HUES64 (cell line): ENCODE measurements at regions not wholly inside any gene's neighbourhood (a gene's known extent, or its start where the extent isn't known, plus 50 kb on each side); places are given as distances from the start of the nearest gene placed in this dataset.
"Not testable (repeated sequence)": the region's sequence is repeated elsewhere in the genome, so short reads cannot be mapped to it uniquely, and the experiment has no call there.

ENCODE experiments used
- H3K27ac ChIP-seq: 2 replicates; pipeline ENCODE4 v1.7.0; 2013; ENCODE audit warnings: low read depth, low read length, inconsistent platforms
- H3K27me3 ChIP-seq: 2 replicates; pipeline ENCODE4 v1.6.1; 2013; ENCODE audit warnings: mild to moderate bottlenecking, low read length; ENCODE audit not compliant: insufficient read depth
- H3K36me3 ChIP-seq: 2 replicates; pipeline ENCODE4 v1.6.1; 2013; ENCODE audit warnings: mild to moderate bottlenecking, low read length; ENCODE audit not compliant: insufficient read depth
- H3K4me1 ChIP-seq: 2 replicates; pipeline ENCODE4 v1.6.1; 2013; ENCODE audit warnings: mild to moderate bottlenecking, low read length, moderate library complexity; ENCODE audit not compliant: insufficient read depth
- H3K4me3 ChIP-seq: 2 replicates; pipeline ENCODE4 v1.5.1; 2013; ENCODE audit warnings: mild to moderate bottlenecking, low read length, moderate library complexity
- H3K9ac ChIP-seq: 2 replicates; pipeline ENCODE4 v1.6.1; 2013; ENCODE audit warnings: mild to moderate bottlenecking, low read depth, low read length
- H3K9me3 ChIP-seq: 2 replicates; pipeline ENCODE4 v1.6.1; 2013; ENCODE audit warnings: low read depth, low read length; ENCODE audit not compliant: insufficient read depth
- WGBS: fragments of 150-250, 120-280 bp; methylation state at CpG from one replicate; pipeline ENCODE4 v1.1.7; 2013; ENCODE audit warnings: missing lambda C conversion rate; 5-methylcytosine and 5-hydroxymethylcytosine counted together

DNA sequence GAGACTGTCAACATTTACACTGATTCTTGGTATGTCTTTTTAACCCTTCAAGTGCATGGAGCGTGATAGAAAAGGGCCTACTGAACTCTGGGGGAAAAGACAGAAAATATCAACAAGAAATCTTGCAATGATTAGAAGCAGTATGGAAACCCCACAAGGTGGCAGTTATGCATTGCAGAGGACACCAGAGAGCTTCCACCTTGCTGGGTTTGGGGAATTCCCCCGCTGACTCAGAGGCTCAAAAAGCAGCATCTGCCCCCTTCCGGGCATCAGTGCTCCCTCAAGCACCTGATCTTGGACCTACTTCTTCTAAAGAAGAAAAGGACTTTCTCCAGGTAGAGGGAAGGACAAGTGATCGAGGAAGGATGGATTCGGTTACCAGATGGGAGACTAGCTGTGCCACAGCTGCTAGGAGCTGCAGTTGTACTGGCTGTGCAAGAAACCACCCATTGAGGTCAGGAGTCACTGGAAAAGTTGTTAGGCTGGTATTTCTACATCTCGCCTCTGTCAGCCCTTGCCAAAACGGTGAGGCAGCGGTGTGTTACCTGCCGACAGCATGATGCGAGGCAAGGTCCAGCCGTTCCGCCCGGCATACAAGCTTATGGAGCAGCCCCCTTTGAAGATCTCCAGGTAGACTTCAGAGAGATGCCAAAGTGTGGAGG, 102.8 kb upstream of the OSBPL11 start:
- not testable (repeated sequence) for H3K27ac ChIP-seq, H3K4me1 ChIP-seq, H3K9ac ChIP-seq, H3K4me3 ChIP-seq, H3K27me3 ChIP-seq, H3K36me3 ChIP-seq, H3K9me3 ChIP-seq
- 86% methylated on average over 12 of the region's 13 CpGs for WGBS

DNA sequence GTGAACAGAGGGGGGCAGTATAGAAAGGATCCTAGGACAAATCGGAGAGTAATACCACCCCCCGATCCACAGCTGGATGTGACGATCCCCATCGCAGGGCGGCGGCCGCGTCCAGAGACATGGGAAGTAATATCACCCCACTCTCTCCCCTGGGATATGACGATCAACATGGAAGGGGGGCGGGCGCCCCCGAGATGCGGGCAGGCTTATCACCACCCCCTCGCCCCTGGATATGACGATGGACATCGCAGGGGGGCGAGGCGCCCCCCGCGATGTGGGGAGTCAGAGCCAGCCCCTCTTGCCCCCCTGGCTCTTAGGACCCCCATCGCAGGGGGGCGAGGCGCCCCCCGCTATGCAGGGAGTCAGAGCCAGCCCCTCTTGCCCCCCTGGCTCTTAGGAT, 120.4 kb upstream of the OSBPL11 start:
- Histone ChIP-seq H3K27me3 (no peaks in the 10 kb centered on the region), H3K36me3 (no peaks in the 10 kb centered on the region), H3K9me3 (no peaks in the 10 kb centered on the region), H3K4me3 (no peak overlapping the region), H3K9ac (no peak overlapping the region), H3K4me1 (no peaks in the 10 kb centered on the region), H3K27ac (no peak overlapping the region)
- WGBS, result 93% methylated on average over 24 of the region's 24 CpGs

- not testable (repeated sequence) for H3K4me3 ChIP-seq, H3K27me3 ChIP-seq, H3K27ac ChIP-seq, H3K9me3 ChIP-seq, H3K4me1 ChIP-seq, H3K9ac ChIP-seq, H3K36me3 ChIP-seq
- WGBS, result 92% methylated on average over 11 of the region's 11 CpGs
Observed at GRCh38 chr3:125732151-125732550, 136.9 kb upstream of the OSBPL11 start.

DNA sequence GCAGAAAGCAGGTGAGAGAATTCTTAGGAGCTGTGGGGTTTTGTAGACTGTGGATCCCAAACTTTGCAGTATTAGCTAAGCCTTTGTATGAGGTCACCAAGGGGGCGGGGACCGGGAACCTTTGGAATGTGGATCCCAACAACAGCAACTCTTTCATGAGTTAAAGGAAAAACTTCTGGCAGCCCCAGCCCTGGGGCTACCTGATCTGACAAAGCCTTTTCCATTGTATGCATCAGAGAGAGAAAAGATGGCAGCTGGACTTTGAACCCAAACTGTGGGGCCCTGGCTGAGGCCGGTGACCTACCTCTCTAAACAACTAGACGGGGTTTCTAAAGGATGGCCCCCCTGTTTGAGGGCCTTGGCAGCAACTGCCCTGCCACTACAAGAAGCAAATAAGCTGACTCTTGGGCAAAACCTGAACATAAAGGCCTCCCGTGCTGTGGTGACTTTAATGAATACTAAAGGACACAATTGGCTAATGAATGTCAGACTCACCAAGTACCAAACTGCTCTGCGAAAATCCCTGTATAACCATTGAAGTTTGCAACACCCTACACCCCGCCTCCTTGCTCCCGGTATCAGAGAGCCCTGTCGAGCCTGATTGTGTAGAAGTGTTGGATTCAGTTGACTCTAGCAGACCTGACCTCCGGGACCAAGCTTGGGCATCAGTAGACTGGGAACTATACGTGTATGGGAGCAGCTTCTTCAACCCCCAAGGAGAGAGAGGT, 146.9 kb upstream of the OSBPL11 start:
- not testable (repeated sequence) for H3K36me3 ChIP-seq, H3K27me3 ChIP-seq, H3K4me3 ChIP-seq, H3K4me1 ChIP-seq, H3K9ac ChIP-seq, H3K9me3 ChIP-seq, H3K27ac ChIP-seq
- 86% methylated on average over 11 of the region's 11 CpGs for WGBS

GRCh38 chr3:125742845-125743244, 147.5 kb upstream of the OSBPL11 start:
- H3K9ac ChIP-seq, H3K4me1 ChIP-seq, H3K36me3 ChIP-seq, H3K4me3 ChIP-seq, H3K27me3 ChIP-seq, H3K9me3 ChIP-seq, H3K27ac ChIP-seq: not testable (repeated sequence)
- WGBS, result 76% methylated on average over 2 of the region's 3 CpGs

- not testable (repeated sequence) for H3K9me3 ChIP-seq, H3K9ac ChIP-seq, H3K4me1 ChIP-seq, H3K4me3 ChIP-seq, H3K36me3 ChIP-seq, H3K27me3 ChIP-seq, H3K27ac ChIP-seq
- 100% methylated on average over 1 of the region's 1 CpG for WGBS
Observed at GRCh38 chr3:125757050-125757449, 161.8 kb upstream of the OSBPL11 start.

- not testable (repeated sequence) for H3K4me1 ChIP-seq, H3K27me3 ChIP-seq, H3K9ac ChIP-seq, H3K27ac ChIP-seq, H3K36me3 ChIP-seq, H3K4me3 ChIP-seq, H3K9me3 ChIP-seq
- WGBS, result 95% methylated on average over 32 of the region's 32 CpGs
Observed at GRCh38 chr3:125758641-125759130, 163.4 kb upstream of the OSBPL11 start.

DNA sequence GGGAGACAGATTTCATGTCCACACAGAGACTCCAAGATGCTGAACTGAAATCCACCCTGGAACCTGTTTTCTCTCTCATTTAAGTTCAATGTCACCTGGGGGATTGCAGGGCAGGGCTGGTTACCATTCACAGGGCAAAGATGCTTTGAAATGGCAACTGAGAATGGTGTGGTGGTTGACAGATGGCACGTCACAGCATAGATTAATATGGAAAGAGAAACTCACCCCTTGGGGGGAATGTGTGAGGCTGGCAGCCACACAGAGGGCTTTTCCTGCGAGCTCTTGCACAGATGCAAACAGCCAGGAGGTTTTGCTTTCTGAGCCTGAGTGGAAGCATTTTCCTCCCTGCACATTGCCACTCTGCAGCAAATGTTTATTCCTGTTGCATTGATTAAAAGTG, 167.3 kb upstream of the OSBPL11 start:
- H3K27ac ChIP-seq, H3K9ac ChIP-seq, H3K4me3 ChIP-seq, H3K9me3 ChIP-seq, H3K36me3 ChIP-seq, H3K4me1 ChIP-seq: not testable (repeated sequence)
- H3K27me3 ChIP-seq, result peaks cover 20% of the 10 kb centered on the region
- 85% methylated on average over 2 of the region's 2 CpGs for WGBS

DNA sequence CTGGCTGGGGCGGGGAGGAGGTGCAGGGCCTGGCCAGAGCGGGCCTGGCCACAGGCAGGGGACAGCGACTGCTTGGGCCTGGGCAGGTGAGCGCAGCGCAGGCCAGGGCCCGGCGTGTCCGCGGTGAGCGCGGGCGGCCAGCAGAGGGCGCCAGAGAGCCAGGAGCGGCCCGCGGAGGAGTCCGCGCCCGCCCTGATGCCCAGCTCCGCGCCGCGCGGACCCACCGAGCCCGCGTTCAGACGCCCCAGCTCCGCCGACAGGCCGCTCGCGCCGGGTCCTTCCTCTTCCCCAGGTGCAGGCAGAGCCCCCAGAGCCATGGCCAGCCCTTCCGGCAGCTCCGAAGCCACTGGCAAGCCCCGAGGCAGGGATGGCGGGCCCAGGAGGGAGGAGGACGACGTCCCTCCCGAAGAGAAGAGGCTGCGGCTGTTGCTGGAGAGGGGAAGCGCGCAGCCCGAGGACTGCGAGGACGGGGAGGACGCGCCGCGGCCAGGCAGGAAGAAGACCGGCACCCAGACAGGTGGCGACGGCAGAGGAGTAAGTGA, 171.1 kb upstream of the OSBPL11 start:
- not testable (repeated sequence) for H3K4me1 ChIP-seq, H3K9me3 ChIP-seq, H3K36me3 ChIP-seq, H3K27ac ChIP-seq, H3K9ac ChIP-seq
- H3K27me3 ChIP-seq, result peaks cover 21% of the 10 kb centered on the region
- peak overlapping the region; percentile 63 for H3K4me3 ChIP-seq
- under 1% methylated on average over 42 of the region's 54 CpGs for WGBS

GRCh38 chr3:125766931-125767330, 171.6 kb upstream of the OSBPL11 start:
- WGBS, result 11% methylated on average over 22 of the region's 23 CpGs
- H3K4me3 ChIP-seq, result peak overlapping the region; percentile 63

GRCh38 chr3:125767641-125768040, 172.3 kb upstream of the OSBPL11 start:
- Histone ChIP-seq H3K9ac (no peak overlapping the region), H3K27me3 (peaks cover 21% of the 10 kb centered on the region), H3K4me3 (no peak overlapping the region), H3K9me3 (no peaks in the 10 kb centered on the region), H3K36me3 (no peaks in the 10 kb centered on the region), H3K4me1 (peaks cover 7% of the 10 kb centered on the region; the same call in 1 of the 2 replicates), H3K27ac (no peak overlapping the region)
- WGBS, result 94% methylated on average over 10 of the region's 14 CpGs

More at GRCh38 chr3:125766931-125767330, 171.6 kb upstream of the OSBPL11 start:
- H3K27ac ChIP-seq, H3K36me3 ChIP-seq, H3K9ac ChIP-seq, H3K4me1 ChIP-seq, H3K9me3 ChIP-seq: not testable (repeated sequence)
- peaks cover 21% of the 10 kb centered on the region for H3K27me3 ChIP-seq
